ENCODE measurements at regions not wholly inside any gene's neighbourhood (a gene's known extent, or its start where the extent isn't known, plus 50 kb on each side); places are given as distances from the start of the nearest gene placed in this dataset.
"Not testable (repeated sequence)": the region's sequence is repeated elsewhere in the genome, so short reads cannot be mapped to it uniquely, and the experiment has no call there.

DNA sequence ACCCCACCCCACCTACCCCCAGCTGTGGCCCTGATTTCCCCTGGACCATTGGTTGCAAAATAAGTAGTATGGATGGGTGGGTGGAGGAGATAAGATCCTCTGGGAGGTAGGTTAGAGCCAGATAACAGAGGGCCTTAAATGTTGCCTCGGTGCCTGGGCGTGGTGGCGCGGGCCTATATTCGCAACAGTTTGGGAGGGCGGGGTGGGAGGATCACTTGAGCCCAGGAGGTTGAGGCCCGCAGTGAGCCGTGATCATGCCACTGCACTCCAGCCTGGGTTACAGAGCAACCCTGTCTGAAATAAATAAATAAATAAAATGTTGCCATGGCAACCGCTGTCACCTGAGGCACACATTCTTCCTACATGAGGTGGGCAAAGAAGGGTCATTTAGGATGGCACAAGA lies 103.3 kb upstream of the GATA6 start:
- H3K27me3 ChIP-seq = no peaks in the 10 kb centered on the region
- H3K36me3 ChIP-seq = no peaks in the 10 kb centered on the region
- no peak overlapping the region for H3K4me3 ChIP-seq (ENCODE audit: low read depth in 1 of 2, low read length in 1 of 2)
- no peak overlapping the region for H3K27ac ChIP-seq
- no peaks in the 10 kb centered on the region for H3K9me3 ChIP-seq
- TF ChIP-seq CTCF (IDR thresholded peaks at IDR 0.05) = no peak
- H3K4me1 ChIP-seq (ENCODE audit: control insufficient read depth in 1 of 2, insufficient read depth in 1 of 2, low read depth in 1 of 2, low read length in 1 of 2) = no peaks in the 10 kb centered on the region

- H3K9me3 ChIP-seq = no peaks in the 10 kb centered on the region
- no peak overlapping the region for H3K27ac ChIP-seq
- TF ChIP-seq CTCF (IDR thresholded peaks at IDR 0.05) = no peak
- H3K27me3 ChIP-seq = no peaks in the 10 kb centered on the region
- no peaks in the 10 kb centered on the region for H3K4me1 ChIP-seq (ENCODE audit: control insufficient read depth in 1 of 2, insufficient read depth in 1 of 2, low read depth in 1 of 2, low read length in 1 of 2)
- H3K4me3 ChIP-seq (ENCODE audit: low read depth in 1 of 2, low read length in 1 of 2) = no peak overlapping the region
- no peaks in the 10 kb centered on the region for H3K36me3 ChIP-seq
Observed at GRCh38 chr18:22067109-22067508, 102.3 kb upstream of the GATA6 start.

DNA sequence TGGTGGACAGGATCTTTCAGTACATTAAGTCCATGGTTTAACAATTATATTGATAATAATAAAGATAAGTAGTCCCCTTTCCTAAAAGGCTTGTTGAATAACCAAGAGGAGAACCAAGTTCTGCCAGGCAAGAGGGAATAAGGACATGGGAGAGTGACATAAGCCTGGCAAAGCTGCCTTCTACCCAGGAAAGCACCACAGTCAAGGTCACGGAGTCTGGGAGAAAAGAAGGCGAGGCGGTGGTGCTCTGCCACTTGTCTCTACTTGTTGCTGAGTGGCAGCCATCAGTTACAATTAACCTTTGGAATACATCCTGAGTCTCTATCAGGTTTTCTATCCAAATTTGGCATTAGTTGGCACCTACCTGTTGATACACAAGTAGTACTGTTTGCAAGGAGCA lies 101.7 kb upstream of the GATA6 start:
- Histone ChIP-seq H3K36me3 (no peaks in the 10 kb centered on the region), H3K4me3 (ENCODE audit: low read depth in 1 of 2, low read length in 1 of 2) (no peak overlapping the region), H3K9me3 (no peaks in the 10 kb centered on the region), H3K27ac (no peak overlapping the region), H3K4me1 (ENCODE audit: control insufficient read depth in 1 of 2, insufficient read depth in 1 of 2, low read depth in 1 of 2, low read length in 1 of 2) (no peaks in the 10 kb centered on the region), H3K27me3 (no peaks in the 10 kb centered on the region)
- TF ChIP-seq CTCF (IDR thresholded peaks at IDR 0.05) = no peak

DNA sequence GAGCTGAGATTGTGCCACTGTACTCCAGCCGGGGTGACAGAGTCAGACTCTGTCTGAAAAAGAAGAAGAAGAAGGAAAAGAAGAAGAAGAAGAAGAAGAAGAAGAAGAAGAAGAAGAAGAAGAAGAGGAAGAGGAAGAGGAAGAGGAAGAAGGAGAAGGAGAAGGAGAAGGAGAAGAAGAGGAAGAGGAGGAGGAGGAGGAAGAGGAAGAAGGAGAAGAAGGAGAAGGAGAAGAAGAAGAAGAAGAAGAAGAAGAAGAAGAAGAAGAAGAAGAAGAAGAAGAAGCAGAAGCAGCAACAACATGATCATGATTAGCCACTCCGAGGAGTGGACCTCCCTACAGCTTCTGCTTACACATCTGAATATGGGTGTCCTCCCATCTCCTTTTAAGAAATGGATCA lies 100.6 kb upstream of the GATA6 start:
- H3K4me1 ChIP-seq (ENCODE audit: control insufficient read depth in 1 of 2, insufficient read depth in 1 of 2, low read depth in 1 of 2, low read length in 1 of 2); H3K27me3 ChIP-seq; H3K36me3 ChIP-seq; H3K27ac ChIP-seq; H3K9me3 ChIP-seq; H3K4me3 ChIP-seq (ENCODE audit: low read depth in 1 of 2, low read length in 1 of 2): not testable (repeated sequence)

DNA sequence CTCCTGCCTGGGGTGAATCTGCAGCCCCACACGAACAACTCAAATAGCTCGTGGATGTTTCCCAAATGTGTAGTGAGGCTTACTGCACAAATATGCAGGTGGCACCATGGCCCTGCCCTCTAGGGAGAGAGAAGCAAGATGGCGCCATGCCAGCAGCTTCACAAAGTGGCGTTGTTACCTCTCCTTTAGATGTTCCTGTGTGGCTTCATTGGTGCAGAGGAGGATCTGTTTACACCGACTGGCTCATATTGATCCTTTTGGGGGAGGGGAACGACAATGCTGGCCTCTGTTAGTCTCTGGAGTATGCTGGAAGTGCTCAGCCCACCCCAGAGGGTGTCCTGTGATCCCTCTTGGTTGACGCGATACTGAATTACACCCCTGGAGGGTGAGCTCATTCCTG lies 99.5 kb upstream of the GATA6 start:
- H3K4me1 ChIP-seq (ENCODE audit: control insufficient read depth in 1 of 2, insufficient read depth in 1 of 2, low read depth in 1 of 2, low read length in 1 of 2) = no peaks in the 10 kb centered on the region
- no peak for TF ChIP-seq CTCF (IDR thresholded peaks at IDR 0.05)
- no peaks in the 10 kb centered on the region for H3K36me3 ChIP-seq
- H3K27ac ChIP-seq = no peak overlapping the region
- H3K9me3 ChIP-seq = no peaks in the 10 kb centered on the region
- no peaks in the 10 kb centered on the region for H3K27me3 ChIP-seq
- H3K4me3 ChIP-seq (ENCODE audit: low read depth in 1 of 2, low read length in 1 of 2) = no peak overlapping the region

- H3K4me3 ChIP-seq (ENCODE audit: low read depth in 1 of 2, low read length in 1 of 2) = no peak overlapping the region
- no peak for TF ChIP-seq CTCF (IDR thresholded peaks at IDR 0.05)
- H3K27ac ChIP-seq = no peak overlapping the region
- no peaks in the 10 kb centered on the region for H3K9me3 ChIP-seq
- H3K27me3 ChIP-seq = no peaks in the 10 kb centered on the region
- H3K36me3 ChIP-seq = no peaks in the 10 kb centered on the region
- H3K4me1 ChIP-seq (ENCODE audit: control insufficient read depth in 1 of 2, insufficient read depth in 1 of 2, low read depth in 1 of 2, low read length in 1 of 2) = no peaks in the 10 kb centered on the region
Observed at GRCh38 chr18:22073411-22073810, 96.0 kb upstream of the GATA6 start.
